Kidney glomerular epithelial cell (primary cell): ENCODE measurements at regions not wholly inside any gene's neighbourhood (a gene's known extent, or its start where the extent isn't known, plus 50 kb on each side); places are given as distances from the start of the nearest gene placed in this dataset.
A peak's percentile ranks its signal among the peaks of the same experiment; 100 is the strongest.

Experiments
- DNase-seq: peaks from one replicate; lab custom pipeline; 2025; lab: John Stamatoyannopoulos, UW

- DNase-seq: no peak
Measured at GRCh38 chr12:123100882-123101281, 50.0 kb downstream of the PITPNM2 start.

DNA sequence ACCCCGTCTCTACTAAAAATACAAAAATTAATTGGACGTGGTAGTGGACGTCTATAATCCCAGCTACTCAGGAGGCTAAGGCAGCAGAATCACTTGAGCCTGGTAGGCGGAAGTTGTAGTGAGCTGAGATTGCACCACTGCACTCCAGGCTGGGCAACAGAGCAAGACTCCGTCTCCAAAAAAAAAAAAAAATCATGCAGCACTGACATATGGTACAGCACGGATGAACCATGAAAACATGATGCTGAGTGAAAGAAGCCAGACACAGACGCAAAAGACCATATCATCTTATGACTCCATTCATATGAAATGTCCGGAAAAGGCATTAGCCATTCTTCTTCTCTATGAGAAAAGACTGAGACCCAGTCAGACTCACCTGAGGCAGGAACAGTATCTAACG is 50.4 kb downstream of the PITPNM2 start:
- no peak for DNase-seq

DNA sequence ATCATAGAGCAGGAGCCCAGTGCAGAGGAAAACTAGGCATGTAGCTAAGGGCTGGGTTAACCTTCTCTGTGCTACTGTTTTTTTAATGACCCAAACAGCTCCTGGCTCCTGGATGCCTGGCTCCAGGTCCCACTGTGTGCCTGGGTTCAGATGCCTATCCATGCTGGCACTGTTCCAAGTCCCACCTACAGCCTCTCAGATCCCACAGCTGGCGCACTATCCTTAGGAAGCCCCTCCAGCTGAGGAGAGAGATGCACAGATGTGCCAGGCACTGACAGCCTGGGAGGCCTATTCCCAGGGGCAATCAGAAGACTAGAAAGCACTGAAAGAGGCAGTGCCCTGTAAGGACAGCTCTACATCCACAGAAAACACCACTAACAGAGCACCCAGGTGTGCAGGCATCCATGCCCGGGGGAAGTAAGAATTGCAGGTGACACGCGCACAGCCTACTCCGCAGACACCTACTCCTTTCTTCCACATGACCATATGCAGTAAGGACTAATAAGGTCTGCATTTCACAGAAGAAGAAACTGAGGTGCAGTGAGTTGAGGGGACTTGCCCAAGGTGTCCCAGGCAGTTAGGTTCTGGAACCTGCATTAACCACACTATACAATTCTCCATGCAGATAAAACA is 51.2 kb downstream of the PITPNM2 start:
- DNase-seq: no peak

DNA sequence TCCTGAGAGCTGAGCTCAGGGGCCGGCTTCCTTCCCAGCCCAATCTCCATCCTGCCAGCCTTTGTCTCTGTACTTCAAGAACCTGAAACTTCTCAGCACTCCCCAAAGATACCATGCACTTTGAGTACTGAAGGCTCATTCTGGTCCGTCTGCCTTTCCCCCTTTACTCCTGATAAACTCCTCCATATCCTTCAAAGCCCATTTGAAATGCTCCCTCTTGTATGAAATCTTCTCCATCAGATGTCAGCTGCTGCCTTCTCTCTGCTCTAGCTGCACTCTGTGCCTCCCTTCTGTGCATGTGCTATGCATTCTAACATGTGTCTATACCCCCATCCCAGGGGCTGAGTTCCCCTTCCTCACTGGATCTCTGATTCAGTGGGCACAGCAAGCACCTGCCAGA is 52.1 kb downstream of the PITPNM2 start:
- DNase-seq: no peak

- no peak for DNase-seq
Measured at GRCh38 chr12:123097561-123098084, 53.3 kb downstream of the PITPNM2 start.

DNA sequence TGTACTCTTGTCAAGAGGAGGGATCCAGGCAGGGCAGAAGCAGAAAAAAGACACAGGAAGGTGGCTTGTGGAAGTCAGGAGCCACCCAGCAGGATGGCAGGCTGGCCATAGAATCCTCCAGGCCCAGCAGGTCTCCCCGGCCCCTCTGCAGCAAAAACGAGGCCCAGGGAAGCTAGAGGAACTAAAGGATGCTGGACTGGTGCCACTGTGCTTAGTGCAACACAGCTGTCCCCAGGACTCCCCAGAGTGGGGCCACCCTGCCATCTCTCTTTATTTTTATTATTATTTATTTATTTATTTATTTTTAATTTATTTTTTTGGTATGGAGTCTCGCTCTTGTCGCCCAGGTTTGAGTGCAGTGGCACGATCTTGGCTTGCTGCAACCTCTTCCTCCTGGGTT is 54.1 kb downstream of the PITPNM2 start:
- no peak for DNase-seq

GRCh38 chr12:123096182-123096581 is 54.7 kb downstream of the PITPNM2 start:
- DNase-seq: no peak

GRCh38 chr12:123095078-123095881 is 55.6 kb downstream of the PITPNM2 start:
- DNase-seq: no peak

GRCh38 chr12:123094349-123095077 is 56.4 kb downstream of the PITPNM2 start:
- no peak for DNase-seq

GRCh38 chr12:123092866-123093265 is 58.0 kb downstream of the PITPNM2 start:
- DNase-seq: no peak

- DNase-seq: no peak
Measured at GRCh38 chr12:123091230-123092150, 59.4 kb downstream of the PITPNM2 start.

DNA sequence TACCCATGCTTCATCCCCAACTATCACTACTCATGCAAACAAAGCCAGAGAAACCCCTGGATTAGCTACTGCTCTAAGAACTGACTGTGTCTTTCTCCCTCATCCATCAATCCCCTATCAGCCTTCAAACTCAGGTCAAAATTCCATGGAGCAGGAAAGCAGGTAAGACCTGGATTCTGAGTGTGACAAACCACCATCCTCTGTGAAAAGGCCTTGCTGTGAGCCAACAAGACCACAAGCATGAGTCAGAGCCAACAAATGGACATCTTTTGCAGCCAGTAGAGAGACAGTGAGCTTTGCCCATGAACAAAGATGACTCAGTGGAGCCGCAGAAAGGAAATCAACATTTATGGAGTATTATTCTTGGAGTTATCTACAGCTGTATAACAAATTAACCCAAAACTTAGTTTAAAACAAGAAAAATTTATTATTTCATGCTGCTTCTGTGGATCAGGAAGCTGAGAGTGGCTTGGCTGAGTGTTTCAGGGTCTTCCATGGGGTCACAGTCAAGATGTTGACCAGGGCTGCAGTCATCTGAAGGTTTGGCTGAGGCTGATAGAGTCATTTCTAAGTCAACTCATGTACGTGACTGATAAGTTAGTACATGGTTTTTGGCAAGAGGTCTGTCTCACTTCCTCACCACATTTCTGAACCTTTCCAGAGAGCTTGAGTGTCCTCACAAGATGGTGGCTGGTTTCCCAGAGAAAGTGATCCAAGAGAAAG is 61.1 kb downstream of the PITPNM2 start:
- peak; percentile 95 for DNase-seq

GRCh38 chr12:123089140-123089539 is 61.8 kb downstream of the PITPNM2 start:
- no peak for DNase-seq

DNA sequence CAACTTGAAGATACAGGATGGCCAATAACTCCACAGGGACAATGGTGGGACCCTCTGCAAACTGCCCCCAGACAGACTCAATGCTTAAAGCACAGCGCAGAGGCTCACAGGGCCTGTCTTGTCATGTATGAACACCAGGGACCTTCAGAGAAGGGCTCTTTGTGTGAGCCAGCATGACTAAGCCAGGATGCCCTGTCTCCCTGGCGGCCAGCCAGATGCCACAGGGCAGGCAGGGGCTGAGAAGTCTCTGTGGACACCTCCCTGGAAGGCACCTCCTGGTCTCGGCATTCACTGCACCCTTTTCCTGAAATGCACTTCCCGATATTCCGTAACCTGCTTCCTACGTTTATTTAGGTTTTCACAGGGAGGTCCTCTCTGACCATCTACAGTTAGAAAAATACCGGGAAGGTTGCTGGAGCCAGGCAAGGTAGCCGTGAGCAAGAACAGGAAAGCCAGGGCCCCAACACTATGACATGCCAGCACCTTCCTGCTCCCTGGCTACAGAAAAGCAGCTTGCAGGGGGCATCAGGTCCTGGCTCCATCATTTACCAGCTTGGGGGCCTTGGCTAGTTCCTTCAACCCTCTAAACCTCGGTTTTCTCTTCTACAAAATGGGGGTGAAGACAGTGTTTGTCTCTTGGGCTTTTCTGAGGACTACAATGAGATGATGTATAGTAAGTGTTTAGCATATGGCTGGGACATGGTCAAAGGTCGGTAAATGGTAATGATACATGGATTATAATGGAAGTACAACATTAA is 65.0 kb downstream of the PITPNM2 start:
- peak; percentile 27 for DNase-seq

GRCh38 chr12:123085066-123085465 is 65.8 kb downstream of the PITPNM2 start:
- DNase-seq: no peak

DNA sequence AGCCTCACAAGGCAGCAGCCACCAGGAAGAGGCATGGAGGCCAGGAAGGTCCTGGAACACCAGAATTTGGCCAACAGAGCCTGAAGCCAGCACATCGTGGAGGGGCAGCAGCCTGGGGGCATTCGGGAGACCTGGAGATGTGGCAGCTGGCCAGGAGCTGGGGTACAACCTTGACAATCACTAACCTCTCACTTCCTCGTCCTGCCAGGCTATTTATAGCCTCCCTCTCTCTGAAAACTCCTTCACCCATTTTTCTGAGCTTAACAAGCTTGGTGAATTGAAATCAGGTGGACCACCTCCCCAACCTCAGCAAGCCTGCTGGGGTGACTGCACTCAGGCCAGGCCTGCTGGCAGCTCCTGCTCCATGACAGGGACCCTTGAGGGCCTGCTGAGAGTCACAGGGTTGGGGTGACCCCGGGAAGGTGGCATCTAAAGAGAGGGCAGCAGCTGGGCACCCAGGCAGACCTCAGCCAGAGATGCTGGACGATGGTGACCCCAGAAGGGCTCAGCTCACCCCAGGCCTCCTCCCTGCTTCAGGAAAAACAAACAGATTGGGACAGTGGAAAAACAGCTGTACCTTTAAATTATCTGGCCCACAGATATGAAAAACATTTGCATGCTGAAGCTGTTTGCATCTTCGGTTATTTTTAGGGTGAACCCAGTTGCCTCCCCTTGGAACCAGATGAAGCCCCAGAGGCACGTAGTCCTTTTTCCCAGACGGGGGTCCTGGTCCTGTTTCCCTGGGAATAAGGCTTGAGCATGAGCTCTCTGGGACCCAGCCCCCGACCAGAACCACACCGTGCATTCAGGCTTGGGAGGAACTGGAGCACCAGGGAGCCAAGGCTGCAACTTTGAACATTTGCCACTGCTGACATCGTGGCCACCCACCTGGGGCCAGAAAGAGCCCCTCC is 67.0 kb downstream of the PITPNM2 start:
- DNase-seq: no peak

DNA sequence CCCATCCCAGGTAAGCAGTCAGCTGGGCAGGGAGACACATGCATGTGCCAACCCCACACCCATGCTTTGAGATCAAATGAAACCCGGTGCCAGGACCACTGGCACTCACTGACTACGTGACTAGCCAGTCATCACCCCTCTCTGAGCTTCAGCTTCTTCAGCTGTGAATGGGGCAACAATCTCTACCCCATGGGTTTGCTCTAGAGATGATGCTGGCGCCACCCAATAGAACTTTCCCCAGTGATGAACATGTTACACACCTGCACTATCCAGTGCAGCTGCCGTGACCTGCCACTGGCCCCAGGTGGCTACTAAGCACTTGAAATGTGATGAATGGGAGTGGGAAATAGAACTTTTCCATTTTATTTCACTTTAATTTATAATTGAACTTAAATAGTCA is 70.3 kb downstream of the PITPNM2 start:
- DNase-seq: no peak

- no peak for DNase-seq
Measured at GRCh38 chr12:123078531-123079155, 72.2 kb downstream of the PITPNM2 start.

DNA sequence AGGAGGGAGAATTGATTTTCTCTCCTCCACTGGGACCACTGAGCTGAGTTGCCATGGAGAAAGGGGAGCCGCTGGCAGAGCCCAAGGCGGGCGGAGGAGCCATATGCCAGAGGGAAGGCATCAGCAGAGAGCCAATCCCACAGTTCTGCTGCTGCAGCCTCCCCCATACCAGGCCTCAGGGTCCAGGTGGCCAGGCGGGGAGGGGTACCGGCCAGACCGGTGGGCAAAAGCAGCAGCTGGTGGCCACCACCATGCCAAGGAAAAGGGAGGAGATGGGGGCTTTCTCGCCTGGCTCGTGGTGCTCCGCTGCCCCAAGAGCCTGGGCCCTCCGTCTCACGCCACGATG is 72.8 kb downstream of the PITPNM2 start:
- DNase-seq: no peak
